ENCODE measurements at regions not wholly inside any gene's neighbourhood (a gene's known extent, or its start where the extent isn't known, plus 50 kb on each side); places are given as distances from the start of the nearest gene placed in this dataset.

DNA sequence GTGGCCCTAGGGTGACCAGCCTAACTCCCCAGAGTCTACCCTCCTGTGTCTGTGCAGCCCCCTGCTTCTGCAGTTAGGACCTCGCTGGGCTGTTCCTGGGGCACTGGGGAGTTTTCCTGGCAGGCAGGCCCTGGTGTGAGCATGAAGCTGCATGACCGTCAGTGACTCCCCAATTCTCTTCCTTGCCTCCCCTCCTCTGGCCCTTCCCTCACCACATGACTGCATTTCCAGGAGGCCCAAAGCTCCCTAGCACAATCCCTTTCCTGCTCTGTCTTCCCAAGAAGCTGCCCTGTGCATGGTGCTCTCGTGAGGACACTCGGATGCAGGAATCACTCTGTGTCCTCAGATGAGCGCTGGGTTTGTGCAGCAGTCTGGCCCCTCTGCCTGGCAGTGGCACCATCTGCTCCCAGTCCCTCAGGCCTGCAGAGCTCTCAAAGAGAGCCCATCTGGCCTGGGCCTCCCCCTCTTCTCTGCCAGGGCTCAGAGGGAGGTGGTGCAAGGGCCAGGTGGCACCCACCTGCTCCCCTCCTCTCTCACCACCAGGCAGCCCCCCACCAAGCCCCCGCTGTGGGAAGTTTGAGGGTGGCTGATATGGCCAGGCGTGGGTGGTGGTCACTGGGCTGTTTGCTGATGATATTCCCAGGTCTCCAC, 125.6 kb upstream of the HS6ST1 start:
- TF ChIP-seq, protein P1, sequence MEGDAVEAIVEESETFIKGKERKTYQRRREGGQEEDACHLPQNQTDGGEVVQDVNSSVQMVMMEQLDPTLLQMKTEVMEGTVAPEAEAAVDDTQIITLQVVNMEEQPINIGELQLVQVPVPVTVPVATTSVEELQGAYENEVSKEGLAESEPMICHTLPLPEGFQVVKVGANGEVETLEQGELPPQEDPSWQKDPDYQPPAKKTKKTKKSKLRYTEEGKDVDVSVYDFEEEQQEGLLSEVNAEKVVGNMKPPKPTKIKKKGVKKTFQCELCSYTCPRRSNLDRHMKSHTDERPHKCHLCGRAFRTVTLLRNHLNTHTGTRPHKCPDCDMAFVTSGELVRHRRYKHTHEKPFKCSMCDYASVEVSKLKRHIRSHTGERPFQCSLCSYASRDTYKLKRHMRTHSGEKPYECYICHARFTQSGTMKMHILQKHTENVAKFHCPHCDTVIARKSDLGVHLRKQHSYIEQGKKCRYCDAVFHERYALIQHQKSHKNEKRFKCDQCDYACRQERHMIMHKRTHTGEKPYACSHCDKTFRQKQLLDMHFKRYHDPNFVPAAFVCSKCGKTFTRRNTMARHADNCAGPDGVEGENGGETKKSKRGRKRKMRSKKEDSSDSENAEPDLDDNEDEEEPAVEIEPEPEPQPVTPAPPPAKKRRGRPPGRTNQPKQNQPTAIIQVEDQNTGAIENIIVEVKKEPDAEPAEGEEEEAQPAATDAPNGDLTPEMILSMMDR (IDR thresholded peaks at IDR 0.05) = no peak
- Histone ChIP-seq H3K27ac (no peak overlapping the region), H3K4me3 (no peak overlapping the region)
- peak; percentile 57 for DNase-seq (ENCODE audit: low spot score)

DNA sequence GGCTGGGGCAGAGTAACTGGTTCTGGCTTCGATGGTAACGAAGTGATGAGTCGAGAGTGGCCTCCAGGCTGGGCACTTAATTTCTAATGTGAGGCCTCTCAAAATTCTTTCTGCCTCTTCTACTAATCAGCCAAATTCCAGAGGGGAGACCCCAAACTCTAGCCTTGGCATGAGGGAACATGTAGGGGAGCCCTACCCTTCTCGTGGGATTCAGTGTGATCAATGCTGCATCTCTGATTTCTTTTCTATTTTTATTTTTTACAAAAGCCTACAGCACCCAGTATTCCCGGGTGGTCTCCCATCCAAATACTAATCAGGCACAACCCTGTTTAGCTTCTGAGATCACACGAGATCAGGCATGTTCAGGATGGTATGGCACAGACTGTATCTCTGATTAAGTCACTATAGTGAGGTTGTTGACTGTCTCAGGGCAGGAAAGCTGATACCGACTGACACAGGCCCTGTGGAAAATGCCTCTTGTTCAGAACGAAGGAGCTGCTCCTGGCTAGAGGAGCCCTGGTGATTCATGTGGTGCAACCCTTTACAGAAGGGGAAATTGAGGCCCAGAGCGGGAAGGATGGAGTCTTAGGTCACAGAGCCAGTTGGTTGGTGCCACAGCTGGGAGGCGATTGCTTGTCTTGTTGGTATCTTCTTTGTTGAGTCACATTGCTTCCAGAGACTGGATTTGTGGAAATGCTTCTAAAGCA, 126.3 kb upstream of the HS6ST1 start:
- Histone ChIP-seq H3K27ac (no peak overlapping the region), H3K4me3 (no peak overlapping the region)
- DNase-seq (ENCODE audit: low spot score) = peak; percentile 58
- TF ChIP-seq, protein P1 (IDR thresholded peaks at IDR 0.05) = no peak

DNA sequence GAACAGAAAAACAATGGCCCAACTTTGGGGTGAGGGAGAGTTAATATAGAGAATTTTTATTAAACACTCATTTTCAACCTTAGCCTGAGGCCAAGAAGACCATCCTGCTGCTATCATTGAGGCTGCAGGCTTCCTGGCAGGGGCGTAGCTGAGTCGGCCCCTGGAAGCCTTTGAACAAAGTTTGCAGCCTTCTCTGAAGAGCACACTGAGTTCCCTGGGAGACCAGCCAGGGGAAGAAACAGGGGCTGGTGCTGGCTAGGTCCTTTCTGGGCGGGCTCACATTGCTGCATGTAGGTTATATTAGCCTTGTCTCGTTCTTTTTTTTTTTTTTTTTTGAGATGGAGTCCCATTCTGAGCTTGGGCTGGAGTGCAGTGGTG, 126.8 kb upstream of the HS6ST1 start:
- H3K27ac ChIP-seq = no peak overlapping the region
- H3K4me3 ChIP-seq = no peak overlapping the region
- DNase-seq (ENCODE audit: low spot score) = peak; percentile 63
- TF ChIP-seq, protein P1 (IDR thresholded peaks at IDR 0.05) = no peak

DNA sequence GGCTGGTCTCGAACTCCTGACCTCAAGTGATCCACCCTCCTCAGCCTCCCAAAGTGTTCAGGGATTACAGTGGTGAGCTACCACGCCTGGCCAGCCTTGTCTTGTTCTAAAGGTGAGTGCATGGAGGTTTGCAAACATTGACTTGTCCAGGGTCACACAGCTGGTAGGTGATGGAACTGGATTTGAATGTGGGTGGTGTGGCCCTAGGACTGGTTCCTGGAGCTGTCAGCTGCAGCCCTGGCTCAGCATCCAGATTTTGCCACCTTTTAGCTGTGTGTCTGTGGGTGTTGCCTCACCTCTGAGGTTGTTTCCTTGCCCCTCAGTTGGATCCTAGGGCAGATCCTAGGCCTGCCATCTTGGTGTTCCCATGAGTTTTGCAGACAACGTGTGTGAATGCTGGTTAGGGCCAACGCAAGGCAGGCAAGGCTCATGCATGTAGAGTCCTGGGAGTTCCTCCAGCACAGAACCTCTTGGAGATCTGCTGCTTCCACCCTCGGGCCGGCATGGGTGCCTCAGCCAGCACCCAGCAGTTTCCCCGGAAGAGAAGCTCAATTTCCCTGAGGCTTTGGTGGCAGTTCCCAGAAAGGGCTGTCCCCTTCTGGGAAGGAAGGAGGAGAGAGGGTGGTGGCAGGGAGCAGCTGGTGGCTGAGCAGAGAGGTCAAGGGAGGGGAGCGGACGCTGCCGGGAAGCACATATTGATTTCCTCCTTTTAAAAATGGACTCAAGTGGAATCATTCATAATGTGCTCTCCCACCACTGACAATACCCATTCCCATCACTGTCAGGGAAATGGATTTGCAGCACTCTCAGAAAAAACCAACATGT, 127.6 kb upstream of the HS6ST1 start:
- DNase-seq (ENCODE audit: low spot score) = peak; percentile 68
- TF ChIP-seq, protein P1 (IDR thresholded peaks at IDR 0.05) = no peak
- Histone ChIP-seq H3K4me3 (no peak overlapping the region), H3K27ac (no peak overlapping the region)

DNA sequence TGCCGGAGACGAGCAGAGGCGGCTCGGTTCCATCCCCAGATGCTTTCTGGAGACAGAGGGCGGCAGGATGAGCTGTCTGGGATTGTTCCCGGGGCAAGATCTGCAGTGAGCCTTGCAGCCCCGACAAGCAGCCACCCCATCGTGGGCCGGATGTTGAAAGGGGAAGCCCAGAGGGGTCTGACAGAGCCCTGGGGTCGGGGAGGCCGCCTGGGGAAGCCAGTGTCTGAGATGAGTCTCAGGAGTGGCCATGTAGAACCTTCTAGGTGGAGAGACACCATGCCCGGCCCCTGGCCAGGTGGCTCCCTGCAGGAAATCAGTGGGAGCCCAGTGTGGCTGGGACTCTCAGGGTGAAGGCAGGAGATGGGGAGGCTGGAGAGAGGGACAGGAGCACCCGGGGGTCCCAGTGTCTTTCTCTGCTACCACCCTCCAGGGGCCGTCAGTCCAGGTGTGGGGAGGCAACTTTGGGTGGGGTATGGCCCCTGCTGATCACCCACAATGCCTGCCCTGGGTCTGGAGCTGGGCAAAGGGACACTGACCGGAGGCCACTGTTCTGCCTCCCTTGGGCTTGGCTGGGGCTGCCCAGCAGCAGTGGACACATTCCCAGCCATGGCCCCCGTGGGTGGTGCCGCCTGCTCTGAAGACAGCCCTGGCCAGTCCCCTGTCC, 128.3 kb upstream of the HS6ST1 start:
- TF ChIP-seq, protein P1 (IDR thresholded peaks at IDR 0.05) = no peak
- peak; percentile 73 for DNase-seq (ENCODE audit: low spot score)
- Histone ChIP-seq H3K4me3 (no peak overlapping the region), H3K27ac (no peak overlapping the region)

DNA sequence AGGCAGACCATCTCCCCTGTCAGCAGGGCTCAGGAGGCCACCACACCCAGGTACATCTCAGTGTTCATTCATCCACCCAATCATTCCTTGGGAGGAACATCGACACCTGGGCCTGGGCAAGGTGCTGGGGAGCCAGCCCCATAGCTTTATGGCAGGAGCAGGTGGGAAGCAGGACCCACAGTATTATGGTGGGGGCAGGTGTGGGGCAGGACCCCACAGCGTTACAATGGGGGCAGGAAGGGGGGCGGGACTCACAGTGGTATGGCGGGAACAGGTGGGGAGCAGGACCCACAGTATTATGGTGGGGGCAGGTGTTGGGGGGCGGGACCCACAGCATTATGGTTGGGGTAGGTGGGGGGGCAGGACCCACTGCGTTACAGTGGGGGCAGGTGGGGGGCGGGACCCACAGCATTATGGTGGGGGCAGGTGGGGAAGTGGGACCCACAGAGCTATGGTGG, 128.9 kb upstream of the HS6ST1 start:
- TF ChIP-seq, protein P1 (IDR thresholded peaks at IDR 0.05) = no peak
- DNase-seq (ENCODE audit: low spot score) = peak; percentile 52
- no peak overlapping the region for H3K27ac ChIP-seq
- no peak overlapping the region for H3K4me3 ChIP-seq

Measured in coronary artery (tissue), 2 donors.